DOHH2 (cell line): ENCODE measurements at regions not wholly inside any gene's neighbourhood (a gene's known extent, or its start where the extent isn't known, plus 50 kb on each side); places are given as distances from the start of the nearest gene placed in this dataset.

Experiments
- EZH2phosphoT487 ChIP-seq: fragments of 200-600 bp; sonication (generic); IDR thresholded peaks from 2 replicates; pipeline ENCODE4 v1.6.1; 2017; ENCODE audit warnings: borderline replicate concordance, mild to moderate bottlenecking, antibody characterized with exemption, low read length, moderate library complexity, mixed read lengths
- TF ChIP-seq, protein P1 (sequence below): fragments of 200-600 bp; sonication (generic); IDR thresholded peaks from one replicate; pipeline ENCODE4 v1.5.1; 2014; ENCODE audit warnings: antibody characterized with exemption, mild to moderate bottlenecking, low read depth, low read length; ENCODE audit not compliant: poor library complexity, severe bottlenecking

DNA sequence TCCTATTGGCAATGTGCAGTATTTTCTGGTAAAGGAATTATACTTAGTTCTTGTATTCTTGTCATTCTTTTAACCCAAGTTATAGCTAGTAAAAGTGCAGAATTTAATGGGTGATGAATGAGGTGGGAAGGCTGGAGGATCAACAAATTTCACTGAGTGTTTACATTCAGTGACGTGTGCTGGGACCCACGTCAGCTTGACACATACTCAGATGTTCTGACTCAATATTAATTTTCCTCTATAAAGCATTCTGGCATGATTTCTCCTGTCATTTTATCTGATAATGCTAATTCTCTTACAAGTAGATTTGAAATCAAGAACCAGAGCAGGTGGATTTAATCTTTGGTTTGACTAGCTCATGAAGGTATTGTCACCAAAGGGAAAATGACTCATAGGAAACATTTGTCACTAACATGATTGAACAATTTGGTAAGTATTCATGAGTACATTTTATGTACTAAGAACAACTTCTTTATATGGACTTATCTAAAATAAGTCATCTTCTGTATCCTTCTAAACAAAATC, 71.0 kb upstream of the SYNPR start:
- TF ChIP-seq, protein P1, sequence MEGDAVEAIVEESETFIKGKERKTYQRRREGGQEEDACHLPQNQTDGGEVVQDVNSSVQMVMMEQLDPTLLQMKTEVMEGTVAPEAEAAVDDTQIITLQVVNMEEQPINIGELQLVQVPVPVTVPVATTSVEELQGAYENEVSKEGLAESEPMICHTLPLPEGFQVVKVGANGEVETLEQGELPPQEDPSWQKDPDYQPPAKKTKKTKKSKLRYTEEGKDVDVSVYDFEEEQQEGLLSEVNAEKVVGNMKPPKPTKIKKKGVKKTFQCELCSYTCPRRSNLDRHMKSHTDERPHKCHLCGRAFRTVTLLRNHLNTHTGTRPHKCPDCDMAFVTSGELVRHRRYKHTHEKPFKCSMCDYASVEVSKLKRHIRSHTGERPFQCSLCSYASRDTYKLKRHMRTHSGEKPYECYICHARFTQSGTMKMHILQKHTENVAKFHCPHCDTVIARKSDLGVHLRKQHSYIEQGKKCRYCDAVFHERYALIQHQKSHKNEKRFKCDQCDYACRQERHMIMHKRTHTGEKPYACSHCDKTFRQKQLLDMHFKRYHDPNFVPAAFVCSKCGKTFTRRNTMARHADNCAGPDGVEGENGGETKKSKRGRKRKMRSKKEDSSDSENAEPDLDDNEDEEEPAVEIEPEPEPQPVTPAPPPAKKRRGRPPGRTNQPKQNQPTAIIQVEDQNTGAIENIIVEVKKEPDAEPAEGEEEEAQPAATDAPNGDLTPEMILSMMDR, result no peak
- TF ChIP-seq EZH2phosphoT487, result no peak
